Breast epithelium (tissue), 3 donors: ENCODE measurements at regions not wholly inside any gene's neighbourhood (a gene's known extent, or its start where the extent isn't known, plus 50 kb on each side); places are given as distances from the start of the nearest gene placed in this dataset.

Experiments used
- POLR2AphosphoS5 ChIP-seq, 3 donors: sonication (generic); formaldehyde crosslinking; IDR thresholded peaks; one replicate each; pipeline ENCODE4 v1.6.1; 2017; ENCODE audit warnings: antibody characterized with exemption in 3 of 3
- TF ChIP-seq, protein P1 (sequence below), 3 donors: fragments of 450-650 bp; IDR thresholded peaks; one replicate each; pipeline ENCODE4 v1.5.1; 2016 to 2017; ENCODE audit warnings: antibody characterized with exemption in 3 of 3, mild to moderate bottlenecking in 3 of 3, moderate library complexity in 3 of 3

DNA sequence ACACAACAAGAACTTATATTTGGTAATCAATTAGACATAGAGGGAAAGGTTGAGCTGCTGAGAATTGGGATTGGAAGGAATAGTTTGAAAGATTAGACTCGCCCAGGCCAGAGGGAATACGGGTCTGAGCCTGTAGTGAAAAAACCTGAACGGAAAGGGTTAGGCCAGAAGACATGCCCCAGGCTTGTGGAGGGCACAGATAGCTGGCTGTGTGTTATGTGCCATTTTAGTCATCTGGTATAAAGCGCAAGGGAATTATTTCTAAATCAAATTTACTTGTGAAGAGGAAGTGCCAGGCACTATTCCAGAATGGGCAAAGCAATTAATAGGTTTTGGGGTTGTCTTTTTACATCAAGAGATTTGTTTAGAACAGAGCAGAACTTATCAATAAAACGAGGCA, 187.5 kb upstream of the ANKRD50 start:
- TF ChIP-seq, protein P1, sequence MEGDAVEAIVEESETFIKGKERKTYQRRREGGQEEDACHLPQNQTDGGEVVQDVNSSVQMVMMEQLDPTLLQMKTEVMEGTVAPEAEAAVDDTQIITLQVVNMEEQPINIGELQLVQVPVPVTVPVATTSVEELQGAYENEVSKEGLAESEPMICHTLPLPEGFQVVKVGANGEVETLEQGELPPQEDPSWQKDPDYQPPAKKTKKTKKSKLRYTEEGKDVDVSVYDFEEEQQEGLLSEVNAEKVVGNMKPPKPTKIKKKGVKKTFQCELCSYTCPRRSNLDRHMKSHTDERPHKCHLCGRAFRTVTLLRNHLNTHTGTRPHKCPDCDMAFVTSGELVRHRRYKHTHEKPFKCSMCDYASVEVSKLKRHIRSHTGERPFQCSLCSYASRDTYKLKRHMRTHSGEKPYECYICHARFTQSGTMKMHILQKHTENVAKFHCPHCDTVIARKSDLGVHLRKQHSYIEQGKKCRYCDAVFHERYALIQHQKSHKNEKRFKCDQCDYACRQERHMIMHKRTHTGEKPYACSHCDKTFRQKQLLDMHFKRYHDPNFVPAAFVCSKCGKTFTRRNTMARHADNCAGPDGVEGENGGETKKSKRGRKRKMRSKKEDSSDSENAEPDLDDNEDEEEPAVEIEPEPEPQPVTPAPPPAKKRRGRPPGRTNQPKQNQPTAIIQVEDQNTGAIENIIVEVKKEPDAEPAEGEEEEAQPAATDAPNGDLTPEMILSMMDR (IDR thresholded peaks at IDR 0.05) = no peak
- no peak for TF ChIP-seq POLR2AphosphoS5 (IDR thresholded peaks at IDR 0.05)
